ENCODE measurements at regions not wholly inside any gene's neighbourhood (a gene's known extent, or its start where the extent isn't known, plus 50 kb on each side); places are given as distances from the start of the nearest gene placed in this dataset.

- DNase-seq (ENCODE audit: low read depth in 6 of 9, low spot score in 9 of 9), result no peak
- Histone ChIP-seq H3K36me3 (ENCODE audit: control insufficient read depth in 2 of 2, insufficient read depth in 2 of 2, low read length in 1 of 2) (no peaks in the 10 kb centered on the region), H3K27ac (ENCODE audit: low read depth in 1 of 2, low read length in 1 of 2) (no peak overlapping the region), H3K27me3 (ENCODE audit: control insufficient read depth in 2 of 2, insufficient read depth in 1 of 2, low read length in 1 of 2) (no peaks in the 10 kb centered on the region), H3K9me3 (ENCODE audit: control insufficient read depth in 2 of 2, insufficient read depth in 1 of 2, low read length in 1 of 2) (no peaks in the 10 kb centered on the region), H3K4me1 (ENCODE audit: control insufficient read depth in 2 of 2, insufficient read depth in 2 of 2, low read length in 2 of 2) (no peaks in the 10 kb centered on the region), H3K4me3 (ENCODE audit: low read length in 2 of 2) (no peak overlapping the region)
Observed at GRCh38 chr11:37050311-37050710, 452.3 kb upstream of the RAG2 start.

- Histone ChIP-seq H3K27me3 (ENCODE audit: control insufficient read depth in 2 of 2, insufficient read depth in 1 of 2, low read length in 1 of 2) (no peaks in the 10 kb centered on the region), H3K27ac (ENCODE audit: low read depth in 1 of 2, low read length in 1 of 2) (no peak overlapping the region), H3K36me3 (ENCODE audit: control insufficient read depth in 2 of 2, insufficient read depth in 2 of 2, low read length in 1 of 2) (no peaks in the 10 kb centered on the region), H3K4me3 (ENCODE audit: low read length in 2 of 2) (no peak overlapping the region), H3K4me1 (ENCODE audit: control insufficient read depth in 2 of 2, insufficient read depth in 2 of 2, low read length in 2 of 2) (no peaks in the 10 kb centered on the region), H3K9me3 (ENCODE audit: control insufficient read depth in 2 of 2, insufficient read depth in 1 of 2, low read length in 1 of 2) (no peaks in the 10 kb centered on the region)
- DNase-seq (ENCODE audit: low read depth in 6 of 9, low spot score in 9 of 9), result no peak
Observed at GRCh38 chr11:37040921-37041320, 442.9 kb upstream of the RAG2 start.

GRCh38 chr11:37038911-37039310, 440.9 kb upstream of the RAG2 start:
- Histone ChIP-seq H3K4me1 (ENCODE audit: control insufficient read depth in 2 of 2, insufficient read depth in 2 of 2, low read length in 2 of 2) (no peaks in the 10 kb centered on the region), H3K27ac (ENCODE audit: low read depth in 1 of 2, low read length in 1 of 2) (no peak overlapping the region), H3K4me3 (ENCODE audit: low read length in 2 of 2) (no peak overlapping the region), H3K27me3 (ENCODE audit: control insufficient read depth in 2 of 2, insufficient read depth in 1 of 2, low read length in 1 of 2) (no peaks in the 10 kb centered on the region), H3K9me3 (ENCODE audit: control insufficient read depth in 2 of 2, insufficient read depth in 1 of 2, low read length in 1 of 2) (no peaks in the 10 kb centered on the region), H3K36me3 (ENCODE audit: control insufficient read depth in 2 of 2, insufficient read depth in 2 of 2, low read length in 1 of 2) (no peaks in the 10 kb centered on the region)
- 79% methylated on average over 3 of the region's 3 CpGs for WGBS
- DNase-seq (ENCODE audit: low read depth in 6 of 9, low spot score in 9 of 9), result no peak

- no peaks in the 10 kb centered on the region for H3K36me3 ChIP-seq (ENCODE audit: control insufficient read depth in 2 of 2, insufficient read depth in 2 of 2, low read length in 1 of 2)
- no peaks in the 10 kb centered on the region for H3K4me1 ChIP-seq (ENCODE audit: control insufficient read depth in 2 of 2, insufficient read depth in 2 of 2, low read length in 2 of 2)
- no peak for DNase-seq (ENCODE audit: low read depth in 6 of 9, low spot score in 9 of 9)
- H3K9me3 ChIP-seq (ENCODE audit: control insufficient read depth in 2 of 2, insufficient read depth in 1 of 2, low read length in 1 of 2), result no peaks in the 10 kb centered on the region
- no peak overlapping the region for H3K27ac ChIP-seq (ENCODE audit: low read depth in 1 of 2, low read length in 1 of 2)
- no peaks in the 10 kb centered on the region for H3K27me3 ChIP-seq (ENCODE audit: control insufficient read depth in 2 of 2, insufficient read depth in 1 of 2, low read length in 1 of 2)
- no peak overlapping the region for H3K4me3 ChIP-seq (ENCODE audit: low read length in 2 of 2)
- 88% methylated on average over 5 of the region's 5 CpGs for WGBS
Observed at GRCh38 chr11:37026741-37027140, 428.7 kb upstream of the RAG2 start.

- H3K9me3 ChIP-seq (ENCODE audit: control insufficient read depth in 2 of 2, insufficient read depth in 1 of 2, low read length in 1 of 2), result no peaks in the 10 kb centered on the region
- no peaks in the 10 kb centered on the region for H3K27me3 ChIP-seq (ENCODE audit: control insufficient read depth in 2 of 2, insufficient read depth in 1 of 2, low read length in 1 of 2)
- no peaks in the 10 kb centered on the region for H3K4me1 ChIP-seq (ENCODE audit: control insufficient read depth in 2 of 2, insufficient read depth in 2 of 2, low read length in 2 of 2)
- no peak overlapping the region for H3K4me3 ChIP-seq (ENCODE audit: low read length in 2 of 2)
- no peak for DNase-seq (ENCODE audit: low read depth in 6 of 9, low spot score in 9 of 9)
- 57% methylated on average over 3 of the region's 3 CpGs for WGBS
- no peaks in the 10 kb centered on the region for H3K36me3 ChIP-seq (ENCODE audit: control insufficient read depth in 2 of 2, insufficient read depth in 2 of 2, low read length in 1 of 2)
- H3K27ac ChIP-seq (ENCODE audit: low read depth in 1 of 2, low read length in 1 of 2), result no peak overlapping the region
Observed at GRCh38 chr11:37026326-37026725, 428.3 kb upstream of the RAG2 start.

- no peak for DNase-seq (ENCODE audit: low read depth in 6 of 9, low spot score in 9 of 9)
- H3K36me3 ChIP-seq (ENCODE audit: control insufficient read depth in 2 of 2, insufficient read depth in 2 of 2, low read length in 1 of 2), result no peaks in the 10 kb centered on the region
- no peaks in the 10 kb centered on the region for H3K27me3 ChIP-seq (ENCODE audit: control insufficient read depth in 2 of 2, insufficient read depth in 1 of 2, low read length in 1 of 2)
- H3K27ac ChIP-seq (ENCODE audit: low read depth in 1 of 2, low read length in 1 of 2), result no peak overlapping the region
- no peak overlapping the region for H3K4me3 ChIP-seq (ENCODE audit: low read length in 2 of 2)
- H3K4me1 ChIP-seq (ENCODE audit: control insufficient read depth in 2 of 2, insufficient read depth in 2 of 2, low read length in 2 of 2), result no peaks in the 10 kb centered on the region
- WGBS, result 95% methylated on average over 4 of the region's 4 CpGs
- no peaks in the 10 kb centered on the region for H3K9me3 ChIP-seq (ENCODE audit: control insufficient read depth in 2 of 2, insufficient read depth in 1 of 2, low read length in 1 of 2)
Observed at GRCh38 chr11:37006563-37006962, 408.5 kb upstream of the RAG2 start.

GRCh38 chr11:37002831-37003230, 404.8 kb upstream of the RAG2 start:
- 66% methylated on average over 3 of the region's 3 CpGs for WGBS
- Histone ChIP-seq H3K9me3 (ENCODE audit: control insufficient read depth in 2 of 2, insufficient read depth in 1 of 2, low read length in 1 of 2) (no peaks in the 10 kb centered on the region), H3K27me3 (ENCODE audit: control insufficient read depth in 2 of 2, insufficient read depth in 1 of 2, low read length in 1 of 2) (no peaks in the 10 kb centered on the region), H3K27ac (ENCODE audit: low read depth in 1 of 2, low read length in 1 of 2) (no peak overlapping the region), H3K4me3 (ENCODE audit: low read length in 2 of 2) (no peak overlapping the region), H3K36me3 (ENCODE audit: control insufficient read depth in 2 of 2, insufficient read depth in 2 of 2, low read length in 1 of 2) (no peaks in the 10 kb centered on the region), H3K4me1 (ENCODE audit: control insufficient read depth in 2 of 2, insufficient read depth in 2 of 2, low read length in 2 of 2) (no peaks in the 10 kb centered on the region)
- DNase-seq (ENCODE audit: low read depth in 6 of 9, low spot score in 9 of 9), result no peak

GRCh38 chr11:36997656-36998055, 399.6 kb upstream of the RAG2 start:
- Histone ChIP-seq H3K9me3 (ENCODE audit: control insufficient read depth in 2 of 2, insufficient read depth in 1 of 2, low read length in 1 of 2) (no peaks in the 10 kb centered on the region), H3K36me3 (ENCODE audit: control insufficient read depth in 2 of 2, insufficient read depth in 2 of 2, low read length in 1 of 2) (no peaks in the 10 kb centered on the region), H3K27ac (ENCODE audit: low read depth in 1 of 2, low read length in 1 of 2) (no peak overlapping the region), H3K27me3 (ENCODE audit: control insufficient read depth in 2 of 2, insufficient read depth in 1 of 2, low read length in 1 of 2) (no peaks in the 10 kb centered on the region), H3K4me1 (ENCODE audit: control insufficient read depth in 2 of 2, insufficient read depth in 2 of 2, low read length in 2 of 2) (no peaks in the 10 kb centered on the region), H3K4me3 (ENCODE audit: low read length in 2 of 2) (no peak overlapping the region)
- no peak for DNase-seq (ENCODE audit: low read depth in 6 of 9, low spot score in 9 of 9)
- WGBS, result 95% methylated on average over 6 of the region's 6 CpGs

- no peaks in the 10 kb centered on the region for H3K4me1 ChIP-seq (ENCODE audit: control insufficient read depth in 2 of 2, insufficient read depth in 2 of 2, low read length in 2 of 2)
- H3K36me3 ChIP-seq (ENCODE audit: control insufficient read depth in 2 of 2, insufficient read depth in 2 of 2, low read length in 1 of 2), result no peaks in the 10 kb centered on the region
- no peak overlapping the region for H3K4me3 ChIP-seq (ENCODE audit: low read length in 2 of 2)
- WGBS, result 98% methylated on average over 3 of the region's 3 CpGs
- no peaks in the 10 kb centered on the region for H3K27me3 ChIP-seq (ENCODE audit: control insufficient read depth in 2 of 2, insufficient read depth in 1 of 2, low read length in 1 of 2)
- H3K27ac ChIP-seq (ENCODE audit: low read depth in 1 of 2, low read length in 1 of 2), result no peak overlapping the region
- no peak for DNase-seq (ENCODE audit: low read depth in 6 of 9, low spot score in 9 of 9)
- H3K9me3 ChIP-seq (ENCODE audit: control insufficient read depth in 2 of 2, insufficient read depth in 1 of 2, low read length in 1 of 2), result no peaks in the 10 kb centered on the region
Observed at GRCh38 chr11:36996795-36997194, 398.8 kb upstream of the RAG2 start.

GRCh38 chr11:36994208-36994607, 396.2 kb upstream of the RAG2 start:
- Histone ChIP-seq H3K4me3 (ENCODE audit: low read length in 2 of 2) (no peak overlapping the region), H3K27ac (ENCODE audit: low read depth in 1 of 2, low read length in 1 of 2) (no peak overlapping the region), H3K9me3 (ENCODE audit: control insufficient read depth in 2 of 2, insufficient read depth in 1 of 2, low read length in 1 of 2) (no peaks in the 10 kb centered on the region), H3K36me3 (ENCODE audit: control insufficient read depth in 2 of 2, insufficient read depth in 2 of 2, low read length in 1 of 2) (no peaks in the 10 kb centered on the region), H3K27me3 (ENCODE audit: control insufficient read depth in 2 of 2, insufficient read depth in 1 of 2, low read length in 1 of 2) (no peaks in the 10 kb centered on the region), H3K4me1 (ENCODE audit: control insufficient read depth in 2 of 2, insufficient read depth in 2 of 2, low read length in 2 of 2) (no peaks in the 10 kb centered on the region)
- no peak for DNase-seq (ENCODE audit: low read depth in 6 of 9, low spot score in 9 of 9)
- 81% methylated on average over 6 of the region's 6 CpGs for WGBS
